ENCODE measurements at regions not wholly inside any gene's neighbourhood (a gene's known extent, or its start where the extent isn't known, plus 50 kb on each side); places are given as distances from the start of the nearest gene placed in this dataset.
"Not testable (repeated sequence)": the region's sequence is repeated elsewhere in the genome, so short reads cannot be mapped to it uniquely, and the experiment has no call there.

GRCh38 chr10:61065051-61065450 is 121.1 kb upstream of the RHOBTB1 start:
- peaks cover 8% of the 10 kb centered on the region for H3K27me3 Mint-ChIP-seq
- H3K9me3 Mint-ChIP-seq: no peaks in the 10 kb centered on the region
- DNase-seq: no peak
- no peak overlapping the region for H3K4me3 Mint-ChIP-seq
- POLR2A ChIA-PET: no interaction called here
- no peaks in the 10 kb centered on the region for H3K36me3 Mint-ChIP-seq (ENCODE audit: low read depth)
- H3K27ac Mint-ChIP-seq: no peak overlapping the region
- CTCF ChIA-PET: no interaction called here
- H3K4me1 Mint-ChIP-seq: no peaks in the 10 kb centered on the region

- Mint-ChIP-seq H3K36me3 (ENCODE audit: low read depth) (no peaks in the 10 kb centered on the region), H3K27ac (no peak overlapping the region), H3K27me3 (peaks cover 8% of the 10 kb centered on the region), H3K4me1 (no peaks in the 10 kb centered on the region), H3K4me3 (no peak overlapping the region), H3K9me3 (no peaks in the 10 kb centered on the region)
- no peak for DNase-seq
- ChIA-PET CTCF (no interaction called here), POLR2A (no interaction called here)
Observed at GRCh38 chr10:61064356-61064755, 120.4 kb upstream of the RHOBTB1 start.

- no peak for DNase-seq
- Mint-ChIP-seq H3K36me3 (ENCODE audit: low read depth) (no peaks in the 10 kb centered on the region), H3K27me3 (peaks cover 8% of the 10 kb centered on the region), H3K4me3 (no peak overlapping the region), H3K4me1 (no peaks in the 10 kb centered on the region), H3K27ac (no peak overlapping the region), H3K9me3 (no peaks in the 10 kb centered on the region)
- ChIA-PET CTCF (no interaction called here), POLR2A (no interaction called here)
Observed at GRCh38 chr10:61063901-61064300, 119.9 kb upstream of the RHOBTB1 start.

- CTCF ChIA-PET: no interaction called here
Observed at GRCh38 chr10:61063034-61063433, 119.0 kb upstream of the RHOBTB1 start.

GRCh38 chr10:61061923-61062504 is 118.0 kb upstream of the RHOBTB1 start:
- Mint-ChIP-seq H3K4me3 (no peak overlapping the region), H3K36me3 (ENCODE audit: low read depth) (no peaks in the 10 kb centered on the region), H3K27ac (no peak overlapping the region), H3K9me3 (no peaks in the 10 kb centered on the region), H3K27me3 (peaks cover 2% of the 10 kb centered on the region), H3K4me1 (no peaks in the 10 kb centered on the region)
- ChIA-PET POLR2A (no interaction called here), CTCF (no interaction called here)
- no peak for DNase-seq

More at GRCh38 chr10:61063034-61063433, 119.0 kb upstream of the RHOBTB1 start:
- no peak for DNase-seq
- Mint-ChIP-seq H3K4me3 (no peak overlapping the region), H3K36me3 (ENCODE audit: low read depth) (no peaks in the 10 kb centered on the region), H3K27ac (no peak overlapping the region), H3K4me1 (no peaks in the 10 kb centered on the region), H3K9me3 (no peaks in the 10 kb centered on the region), H3K27me3 (peaks cover 7% of the 10 kb centered on the region)
- POLR2A ChIA-PET: no interaction called here

GRCh38 chr10:61059636-61060035 is 115.7 kb upstream of the RHOBTB1 start:
- ChIA-PET CTCF (no interaction called here), POLR2A (no interaction called here)
- no peaks in the 10 kb centered on the region for H3K4me1 Mint-ChIP-seq
- H3K4me3 Mint-ChIP-seq: no peak overlapping the region
- peaks cover 2% of the 10 kb centered on the region for H3K27me3 Mint-ChIP-seq
- H3K36me3 Mint-ChIP-seq (ENCODE audit: low read depth): no peaks in the 10 kb centered on the region
- H3K9me3 Mint-ChIP-seq: no peaks in the 10 kb centered on the region
- no peak overlapping the region for H3K27ac Mint-ChIP-seq
- DNase-seq: no peak

- POLR2A ChIA-PET: no interaction called here
- no peaks in the 10 kb centered on the region for H3K36me3 Mint-ChIP-seq (ENCODE audit: low read depth)
- no peak overlapping the region for H3K4me3 Mint-ChIP-seq
- CTCF ChIA-PET: no interaction called here
- H3K9me3 Mint-ChIP-seq: no peaks in the 10 kb centered on the region
- H3K27ac Mint-ChIP-seq: no peak overlapping the region
- no peaks in the 10 kb centered on the region for H3K4me1 Mint-ChIP-seq
- H3K27me3 Mint-ChIP-seq: no peaks in the 10 kb centered on the region
- no peak for DNase-seq
Observed at GRCh38 chr10:61052469-61053205, 108.7 kb upstream of the RHOBTB1 start.

GRCh38 chr10:61051344-61051743 is 107.4 kb upstream of the RHOBTB1 start:
- ChIA-PET POLR2A (no interaction called here), CTCF (no interaction called here)
- Mint-ChIP-seq H3K27me3 (no peaks in the 10 kb centered on the region), H3K4me3 (no peak overlapping the region), H3K9me3 (no peaks in the 10 kb centered on the region), H3K4me1 (no peaks in the 10 kb centered on the region), H3K36me3 (ENCODE audit: low read depth) (no peaks in the 10 kb centered on the region), H3K27ac (no peak overlapping the region)
- no peak for DNase-seq

- H3K27me3 Mint-ChIP-seq: no peaks in the 10 kb centered on the region
- POLR2A ChIA-PET: no interaction called here
- no peak overlapping the region for H3K27ac Mint-ChIP-seq
- CTCF ChIA-PET: no interaction called here
- no peaks in the 10 kb centered on the region for H3K4me1 Mint-ChIP-seq
- no peak for DNase-seq
- H3K4me3 Mint-ChIP-seq: no peak overlapping the region
- H3K36me3 Mint-ChIP-seq (ENCODE audit: low read depth): no peaks in the 10 kb centered on the region
- no peaks in the 10 kb centered on the region for H3K9me3 Mint-ChIP-seq
Observed at GRCh38 chr10:61050120-61050745, 106.2 kb upstream of the RHOBTB1 start.

GRCh38 chr10:61049386-61049785 is 105.4 kb upstream of the RHOBTB1 start:
- Mint-ChIP-seq H3K27ac (no peak overlapping the region), H3K9me3 (no peaks in the 10 kb centered on the region), H3K36me3 (ENCODE audit: low read depth) (no peaks in the 10 kb centered on the region), H3K4me1 (no peaks in the 10 kb centered on the region), H3K27me3 (no peaks in the 10 kb centered on the region), H3K4me3 (no peak overlapping the region)
- DNase-seq: no peak
- ChIA-PET CTCF (no interaction called here), POLR2A (no interaction called here)

- Mint-ChIP-seq H3K27me3 (no peaks in the 10 kb centered on the region), H3K27ac (no peak overlapping the region), H3K36me3 (ENCODE audit: low read depth) (no peaks in the 10 kb centered on the region), H3K4me1 (no peaks in the 10 kb centered on the region), H3K9me3 (no peaks in the 10 kb centered on the region), H3K4me3 (no peak overlapping the region)
- POLR2A ChIA-PET: no interaction called here
- DNase-seq: no peak
- CTCF ChIA-PET: no interaction called here
Observed at GRCh38 chr10:61047788-61048560, 104.0 kb upstream of the RHOBTB1 start.

GRCh38 chr10:61047081-61047480 is 103.1 kb upstream of the RHOBTB1 start:
- Mint-ChIP-seq H3K27me3 (no peaks in the 10 kb centered on the region), H3K36me3 (ENCODE audit: low read depth) (no peaks in the 10 kb centered on the region), H3K4me1 (no peaks in the 10 kb centered on the region), H3K9me3 (no peaks in the 10 kb centered on the region), H3K4me3 (no peak overlapping the region), H3K27ac (no peak overlapping the region)
- DNase-seq: no peak
- POLR2A ChIA-PET: no interaction called here
- CTCF ChIA-PET: no interaction called here

- H3K27me3 Mint-ChIP-seq: not testable (repeated sequence)
Observed at GRCh38 chr10:61045480-61045879, 101.5 kb upstream of the RHOBTB1 start.

More at GRCh38 chr10:61045480-61045879, 101.5 kb upstream of the RHOBTB1 start:
- POLR2A ChIA-PET; H3K36me3 Mint-ChIP-seq (ENCODE audit: low read depth); H3K9me3 Mint-ChIP-seq; CTCF ChIA-PET; DNase-seq; H3K4me1 Mint-ChIP-seq; H3K4me3 Mint-ChIP-seq; H3K27ac Mint-ChIP-seq: not testable (repeated sequence)
